ENCODE measurements at regions not wholly inside any gene's neighbourhood (a gene's known extent, or its start where the extent isn't known, plus 50 kb on each side); places are given as distances from the start of the nearest gene placed in this dataset.

DNA sequence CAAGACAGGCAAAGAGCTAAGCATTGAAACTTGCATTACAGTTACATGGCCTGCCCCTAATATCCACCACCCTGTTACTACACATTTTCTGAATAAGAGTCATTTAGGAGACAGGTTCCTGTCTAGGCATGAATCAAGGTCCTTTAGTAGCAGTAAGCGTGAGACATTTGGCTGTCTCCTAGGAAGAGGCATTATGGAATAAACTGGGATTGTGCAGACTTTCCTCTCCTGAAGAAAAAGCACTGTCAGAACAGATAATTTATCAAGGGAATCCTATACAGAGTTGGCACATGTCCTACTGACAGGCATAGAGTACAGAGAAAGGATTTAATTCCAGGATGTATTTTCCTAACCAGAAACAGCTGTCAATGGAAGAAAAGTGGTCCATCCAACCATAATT lies 111.9 kb downstream of the INHBA start:
- no peak overlapping the region for H3K4me3 ChIP-seq (ENCODE audit: extremely low read depth in 1 of 4, insufficient read depth in 2 of 4, low read depth in 3 of 4, low read length in 4 of 4)
- H3K14ac ChIP-seq (ENCODE audit: insufficient read length), result no peak overlapping the region
- DNase-seq (ENCODE audit: low read depth in 1 of 2, low spot score in 2 of 2), result no peak
- H3K36me3 ChIP-seq (ENCODE audit: control insufficient read depth in 2 of 4, insufficient read depth in 4 of 4, low read length in 3 of 4), result peaks cover 0 to 4% (median 0%) of the 10 kb centered on the region in 4 experiments; a peak in 1 of 8 replicates
- H3K79me1 ChIP-seq (ENCODE audit: low read depth, low read length), result no peaks in the 10 kb centered on the region
- H3K27me3 ChIP-seq (replicated peaks in 1 of 4; ENCODE audit: control insufficient read depth in 3 of 4, extremely low read depth in 1 of 4, insufficient read depth in 3 of 4, low read length in 3 of 4), result no peaks in the 10 kb centered on the region
- no peak overlapping the region for H3K23ac ChIP-seq (ENCODE audit: insufficient read length)
- no peak overlapping the region for H2BK15ac ChIP-seq (ENCODE audit: low read length)
- H4K8ac ChIP-seq (ENCODE audit: extremely low read depth, insufficient read depth, low read length), result no peak overlapping the region
- H2AK5ac ChIP-seq (ENCODE audit: low read depth, low read length), result no peak overlapping the region
- H2BK12ac ChIP-seq (ENCODE audit: low read depth, low read length), result no peak overlapping the region
- no peak overlapping the region for H3K9ac ChIP-seq (replicated peaks in 1 of 4; ENCODE audit: extremely low read depth in 1 of 4, low read depth in 3 of 4, low read length in 3 of 4)
- no peak overlapping the region for H3K18ac ChIP-seq (ENCODE audit: extremely low read depth, low read length)
- H3K4me1 ChIP-seq (replicated peaks in 1 of 4; ENCODE audit: control insufficient read depth in 3 of 4, insufficient read depth in 4 of 4, low read length in 3 of 4), result peaks cover 0 to 6% (median 4%) of the 10 kb centered on the region in 4 experiments; a peak in 4 of 7 replicates
- H2BK20ac ChIP-seq (ENCODE audit: low read length), result no peak overlapping the region
- H4K5ac ChIP-seq (ENCODE audit: insufficient read length, low read depth, low read length), result no peak overlapping the region
- CTCF ChIA-PET (ENCODE audit: partially characterized antibody), result interaction anchor here (1.0 to 5.5 kb wide), 2 partner anchors 10 to 119 kb away, joined by 3 to 33 read pairs; no protein-coding TSS in a partner anchor
- H2AFZ ChIP-seq (ENCODE audit: low read length), result no peak overlapping the region
- no peak for FAIRE-seq
- POLR2A ChIA-PET (ENCODE audit: partially characterized antibody), result no interaction called here
- no peak overlapping the region for H3K4me2 ChIP-seq (ENCODE audit: insufficient read depth in 1 of 2, low read depth in 2 of 2, low read length in 2 of 2)
- 0 out of 4 replicates have a peak, but pooled peaks cover 0 to 11% of the 10 kb centered on the region in 2 experiments for H3K9me3 ChIP-seq (ENCODE audit: insufficient read depth in 2 of 2, low read depth in 1 of 2, low read length in 1 of 2)
- no peak overlapping the region for H2BK120ac ChIP-seq (replicated peaks; ENCODE audit: low read depth, low read length)
- no peak overlapping the region for H3K56ac ChIP-seq (replicated peaks; ENCODE audit: insufficient read length, low read depth, low read length)
- H3K23me2 ChIP-seq (ENCODE audit: low read depth, low read length), result no peaks in the 10 kb centered on the region
- no peaks in the 10 kb centered on the region for H3K79me2 ChIP-seq (ENCODE audit: control insufficient read depth in 1 of 2, insufficient read depth in 2 of 2, low read length in 2 of 2)
- no peak overlapping the region for H4K91ac ChIP-seq (replicated peaks; ENCODE audit: insufficient read length, low read length)
- no peak overlapping the region for H3K4ac ChIP-seq (replicated peaks; ENCODE audit: insufficient read length, low read depth, low read length)
- TF ChIP-seq TAF7 (optimal IDR thresholded peaks at IDR 0.05; ENCODE audit: borderline replicate concordance, low read depth, low read length) (no peak), RXRA (IDR thresholded peaks at IDR 0.05; ENCODE audit: insufficient read depth, low read depth, low read length) (no peak), TCF12 (IDR thresholded peaks at IDR 0.05; ENCODE audit: low read depth, low read length) (no peak), GTF2F1 (IDR thresholded peaks at IDR 0.05; ENCODE audit: borderline replicate concordance, low read depth, low read length) (no peak)
- no peak overlapping the region for H2BK5ac ChIP-seq (ENCODE audit: low read depth, low read length)
- no peaks in the 10 kb centered on the region for H4K20me1 ChIP-seq (replicated peaks in 1 of 2; ENCODE audit: control insufficient read depth in 1 of 2, insufficient read depth in 2 of 2, low read length in 2 of 2)
- 100% methylated on average over 1 of the region's 1 CpG; no CpG with 5 or more reads in 1 of the 2 experiments for WGBS, 2 experiments (ENCODE audit: extremely low coverage in 1 of 2, insufficient coverage in 1 of 2, insufficient read length in 1 of 2, insufficient replicate concordance in 2 of 2, low coverage in 1 of 2, low lambda C conversion rate in 2 of 2, missing lambda C conversion rate in 1 of 2)
- no peak overlapping the region for H3K27ac ChIP-seq (ENCODE audit: low read depth, low read length)
